ENCODE measurements at regions not wholly inside any gene's neighbourhood (a gene's known extent, or its start where the extent isn't known, plus 50 kb on each side); places are given as distances from the start of the nearest gene placed in this dataset.

DNA sequence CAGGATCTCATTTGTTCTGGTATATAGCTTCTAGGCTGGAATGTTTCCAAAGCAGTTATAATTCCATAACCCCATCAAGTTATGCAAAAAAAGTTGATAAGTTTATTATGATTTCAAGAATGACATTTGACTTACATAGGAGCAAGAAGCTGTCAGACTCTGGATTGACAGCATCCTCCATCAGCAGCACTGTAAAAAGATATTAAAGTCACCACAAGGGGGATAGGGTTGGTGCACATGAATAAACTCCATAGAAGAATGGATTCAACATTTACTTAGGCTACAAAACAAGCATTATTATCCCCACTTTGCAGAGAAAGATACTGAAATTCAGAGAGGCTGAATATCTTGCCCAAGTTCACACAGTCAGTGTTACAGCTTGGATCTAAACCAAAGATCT, 208.9 kb upstream of the SLC30A5 start:
- no peak overlapping the region for H3K27ac ChIP-seq
- H3K9me3 ChIP-seq: no peaks in the 10 kb centered on the region
- H3K36me3 ChIP-seq: no peaks in the 10 kb centered on the region
- H3K4me1 ChIP-seq: no peaks in the 10 kb centered on the region
- no peak overlapping the region for H3K4me3 ChIP-seq
- DNase-seq: no peak
- intact Hi-C loops (cut with DNase I; ENCODE audit: low total_unique reads): no loop called here
- no peak for TF ChIP-seq POLR2A (IDR thresholded peaks at IDR 0.05)
- TF ChIP-seq, protein P1, sequence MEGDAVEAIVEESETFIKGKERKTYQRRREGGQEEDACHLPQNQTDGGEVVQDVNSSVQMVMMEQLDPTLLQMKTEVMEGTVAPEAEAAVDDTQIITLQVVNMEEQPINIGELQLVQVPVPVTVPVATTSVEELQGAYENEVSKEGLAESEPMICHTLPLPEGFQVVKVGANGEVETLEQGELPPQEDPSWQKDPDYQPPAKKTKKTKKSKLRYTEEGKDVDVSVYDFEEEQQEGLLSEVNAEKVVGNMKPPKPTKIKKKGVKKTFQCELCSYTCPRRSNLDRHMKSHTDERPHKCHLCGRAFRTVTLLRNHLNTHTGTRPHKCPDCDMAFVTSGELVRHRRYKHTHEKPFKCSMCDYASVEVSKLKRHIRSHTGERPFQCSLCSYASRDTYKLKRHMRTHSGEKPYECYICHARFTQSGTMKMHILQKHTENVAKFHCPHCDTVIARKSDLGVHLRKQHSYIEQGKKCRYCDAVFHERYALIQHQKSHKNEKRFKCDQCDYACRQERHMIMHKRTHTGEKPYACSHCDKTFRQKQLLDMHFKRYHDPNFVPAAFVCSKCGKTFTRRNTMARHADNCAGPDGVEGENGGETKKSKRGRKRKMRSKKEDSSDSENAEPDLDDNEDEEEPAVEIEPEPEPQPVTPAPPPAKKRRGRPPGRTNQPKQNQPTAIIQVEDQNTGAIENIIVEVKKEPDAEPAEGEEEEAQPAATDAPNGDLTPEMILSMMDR (IDR thresholded peaks at IDR 0.05 in 8 of 11, conservative IDR thresholded peaks at IDR 0.05 in 3 of 11): peak in 1 of 11 experiments; percentile 20
- no peaks in the 10 kb centered on the region for H3K27me3 ChIP-seq (replicated peaks in 1 of 7)

DNA sequence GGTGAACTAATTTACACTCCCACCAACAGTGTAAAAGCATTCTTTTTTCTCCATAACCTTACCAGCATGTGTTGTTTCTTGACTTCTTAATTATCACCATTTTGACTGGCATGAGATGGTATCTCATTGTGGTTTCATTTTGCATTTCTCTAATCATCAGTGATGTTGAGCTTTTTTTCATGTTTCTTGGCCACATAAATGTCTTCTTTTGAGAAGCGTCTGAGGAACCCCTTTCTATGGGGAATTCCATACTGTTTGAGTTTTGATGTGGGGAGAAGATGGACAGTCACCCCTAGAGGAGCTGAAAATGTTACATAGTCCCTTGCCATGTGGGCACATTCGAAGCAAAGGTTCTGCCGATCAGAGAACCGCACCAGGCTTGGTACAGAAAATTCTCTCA, 207.0 kb upstream of the SLC30A5 start:
- 76 to 87% (median 83%) methylated on average over 4 of the region's 4 CpGs for WGBS, 5 donors
- H3K4me3 ChIP-seq: no peak overlapping the region
- no peaks in the 10 kb centered on the region for H3K36me3 ChIP-seq
- H3K4me1 ChIP-seq: no peaks in the 10 kb centered on the region
- H3K27ac ChIP-seq: no peak overlapping the region
- no peak for DNase-seq
- TF ChIP-seq, protein P1 (IDR thresholded peaks at IDR 0.05 in 8 of 11, conservative IDR thresholded peaks at IDR 0.05 in 3 of 11): no peak
- TF ChIP-seq POLR2AphosphoS5 (IDR thresholded peaks at IDR 0.05) (no peak), POLR2A (IDR thresholded peaks at IDR 0.05) (no peak)
- H3K27me3 ChIP-seq (replicated peaks in 1 of 7): no peaks in the 10 kb centered on the region
- intact Hi-C loops (cut with DNase I; ENCODE audit: low total_unique reads): no loop called here
- no peaks in the 10 kb centered on the region for H3K9me3 ChIP-seq

DNA sequence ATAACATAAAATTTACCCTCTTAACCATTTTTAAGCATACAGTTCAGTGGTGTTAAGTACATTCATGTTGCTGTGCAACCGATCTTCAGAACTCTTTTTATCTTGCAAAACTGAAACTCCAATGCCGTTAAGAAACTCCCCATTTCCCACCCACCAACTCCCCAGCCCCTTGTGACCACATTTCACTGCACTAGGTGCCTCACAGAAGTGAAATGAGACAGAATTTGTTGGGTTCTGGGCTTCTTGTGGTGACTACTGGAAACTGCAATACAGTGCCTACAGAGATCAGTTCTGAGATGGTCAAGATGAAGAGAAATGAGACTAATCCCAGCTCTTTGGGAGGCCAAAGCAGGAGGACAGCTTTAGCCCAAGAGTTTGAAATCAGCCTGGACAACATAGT, 202.1 kb upstream of the SLC30A5 start:
- no peaks in the 10 kb centered on the region for H3K36me3 ChIP-seq
- no peak overlapping the region for H3K27ac ChIP-seq
- WGBS, 5 donors: 62 to 81% (median 71%) methylated on average over 2 of the region's 2 CpGs
- no peaks in the 10 kb centered on the region for H3K27me3 ChIP-seq (replicated peaks in 1 of 7)
- intact Hi-C loops (cut with DNase I; ENCODE audit: low total_unique reads): no loop called here
- H3K4me3 ChIP-seq: no peak overlapping the region
- no peak for DNase-seq
- H3K4me1 ChIP-seq: no peaks in the 10 kb centered on the region
- TF ChIP-seq, protein P1 (IDR thresholded peaks at IDR 0.05 in 8 of 11, conservative IDR thresholded peaks at IDR 0.05 in 3 of 11): no peak
- TF ChIP-seq POLR2AphosphoS5 (IDR thresholded peaks at IDR 0.05): no peak
- no peak for TF ChIP-seq POLR2A (IDR thresholded peaks at IDR 0.05)
- H3K9me3 ChIP-seq: no peaks in the 10 kb centered on the region

DNA sequence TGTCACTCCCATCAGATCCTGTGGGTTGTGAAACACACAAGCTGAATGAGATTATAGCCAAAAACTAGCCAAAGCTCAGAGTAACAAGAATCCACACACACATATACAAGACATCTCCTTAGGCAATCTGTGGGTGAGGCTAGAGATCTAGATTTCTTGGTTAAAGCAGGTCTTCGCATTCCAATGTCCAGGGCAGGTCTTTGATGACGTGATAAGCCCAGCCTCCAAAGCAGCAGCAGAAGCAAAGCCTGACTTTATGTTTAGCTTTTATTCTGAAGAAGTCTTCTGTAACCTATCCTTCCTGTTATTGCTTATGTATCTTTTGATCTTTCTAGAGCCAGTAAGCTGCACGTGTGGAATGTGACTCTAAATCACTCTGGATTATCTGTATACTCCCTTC, 199.1 kb upstream of the SLC30A5 start:
- no peak for DNase-seq
- Histone ChIP-seq H3K36me3 (no peaks in the 10 kb centered on the region), H3K27me3 (replicated peaks in 1 of 7) (no peaks in the 10 kb centered on the region), H3K4me3 (no peak overlapping the region), H3K4me1 (no peaks in the 10 kb centered on the region), H3K9me3 (no peaks in the 10 kb centered on the region), H3K27ac (no peak overlapping the region)
- 61 to 74% (median 71%) methylated on average over 3 of the region's 3 CpGs for WGBS, 5 donors
- TF ChIP-seq, protein P1 (IDR thresholded peaks at IDR 0.05 in 8 of 11, conservative IDR thresholded peaks at IDR 0.05 in 3 of 11): no peak
- no peak for TF ChIP-seq POLR2A (IDR thresholded peaks at IDR 0.05)
- TF ChIP-seq POLR2AphosphoS5 (IDR thresholded peaks at IDR 0.05): no peak
- intact Hi-C loops (cut with DNase I; ENCODE audit: low total_unique reads): no loop called here
